SK-N-MC (cell line): ENCODE measurements at regions not wholly inside any gene's neighbourhood (a gene's known extent, or its start where the extent isn't known, plus 50 kb on each side); places are given as distances from the start of the nearest gene placed in this dataset.

Source experiments
- DNase-seq: peaks from one replicate; pipeline ENCODE4 v3.0.0-alpha.2; 2011; ENCODE audit warnings: low read depth, low spot score
- H3K27ac ChIP-seq: fragments of 200-600 bp; sonication (generic); 2 replicates; pipeline ENCODE4 v1.5.1; 2016; ENCODE audit warnings: mixed run types
- H3K36me3 ChIP-seq: fragments of 200-600 bp; sonication (generic); 2 replicates; pipeline ENCODE4 v1.6.1; 2017; ENCODE audit warnings: antibody characterized with exemption, low read length, mixed read lengths; ENCODE audit not compliant: insufficient read depth
- H3K4me3 ChIP-seq: fragments of 200-600 bp; sonication (generic); 2 replicates; pipeline ENCODE4 v1.5.1; 2016
- H3K9ac ChIP-seq: fragments of 200-600 bp; sonication (generic); 2 replicates; pipeline ENCODE4 v1.8.0; 2017; ENCODE audit warnings: mixed run types, mixed read lengths; ENCODE audit not compliant: insufficient read length
- H3K9me3 ChIP-seq: fragments of 200-600 bp; sonication (generic); 2 replicates; pipeline ENCODE4 v1.6.1; 2017; ENCODE audit warnings: low read depth, mild to moderate bottlenecking, antibody characterized with exemption, low read length, moderate library complexity, mixed read lengths
- EZH2 ChIP-seq: fragments of 200-600 bp; sonication (generic); IDR thresholded peaks from one replicate; pipeline ENCODE4 v1.6.1; 2017; ENCODE audit warnings: antibody characterized with exemption
- FOXP2 ChIP-seq: optimal IDR thresholded peaks from 2 replicates; pipeline ENCODE3; 2011; ENCODE audit warnings: mild to moderate bottlenecking, moderate library complexity; ENCODE audit not compliant: insufficient read depth; ENCODE audit errors: extremely low read length, control extremely low read depth
- POLR2AphosphoS5 ChIP-seq: IDR thresholded peaks from 2 replicates; pipeline ENCODE4 v1.6.1; 2012; ENCODE audit warnings: mild to moderate bottlenecking, low read depth, low read length, borderline replicate concordance

- no peaks in the 10 kb centered on the region for H3K36me3 ChIP-seq
- no peak overlapping the region for H3K9ac ChIP-seq
- no peak overlapping the region for H3K27ac ChIP-seq
- no peaks in the 10 kb centered on the region for H3K9me3 ChIP-seq
- no peak for TF ChIP-seq FOXP2
- TF ChIP-seq POLR2AphosphoS5, result no peak
- TF ChIP-seq EZH2, result no peak
- no peak overlapping the region for H3K4me3 ChIP-seq
- no peak for DNase-seq
These were observed 1182.2 kb downstream of the FLRT2 start for GRCh38 chr14:86712176-86712575.

- no peak overlapping the region for H3K27ac ChIP-seq
- H3K36me3 ChIP-seq, result no peaks in the 10 kb centered on the region
- TF ChIP-seq POLR2AphosphoS5 (no peak), EZH2 (no peak), FOXP2 (no peak)
- H3K9ac ChIP-seq, result no peak overlapping the region
- H3K4me3 ChIP-seq, result no peak overlapping the region
- DNase-seq, result no peak
- H3K9me3 ChIP-seq, result no peaks in the 10 kb centered on the region
These were observed 1178.9 kb downstream of the FLRT2 start for GRCh38 chr14:86708846-86709339.

- H3K36me3 ChIP-seq, result no peaks in the 10 kb centered on the region
- DNase-seq, result no peak
- H3K4me3 ChIP-seq, result no peak overlapping the region
- no peak overlapping the region for H3K9ac ChIP-seq
- no peak for TF ChIP-seq POLR2AphosphoS5
- no peak for TF ChIP-seq FOXP2
- no peak for TF ChIP-seq EZH2
- H3K27ac ChIP-seq, result no peak overlapping the region
- H3K9me3 ChIP-seq, result no peaks in the 10 kb centered on the region
These were observed 1177.1 kb downstream of the FLRT2 start for GRCh38 chr14:86707071-86707470.

- Histone ChIP-seq H3K9me3 (no peaks in the 10 kb centered on the region), H3K9ac (no peak overlapping the region)
- TF ChIP-seq EZH2, result no peak
- no peak for TF ChIP-seq FOXP2
- TF ChIP-seq POLR2AphosphoS5, result no peak
These were observed 1153.6 kb downstream of the FLRT2 start for GRCh38 chr14:86683561-86683960.

GRCh38 chr14:86675059-86675458, 1145.1 kb downstream of the FLRT2 start:
- no peak overlapping the region for H3K27ac ChIP-seq
- no peak overlapping the region for H3K9ac ChIP-seq
- no peak overlapping the region for H3K4me3 ChIP-seq
- TF ChIP-seq EZH2, result no peak
- H3K36me3 ChIP-seq, result no peaks in the 10 kb centered on the region; the same call in 1 of the 2 replicates
- H3K9me3 ChIP-seq, result no peaks in the 10 kb centered on the region; the same call in 1 of the 2 replicates
- no peak for DNase-seq

More at GRCh38 chr14:86683561-86683960, 1153.6 kb downstream of the FLRT2 start:
- no peaks in the 10 kb centered on the region for H3K36me3 ChIP-seq
- no peak overlapping the region for H3K27ac ChIP-seq
- no peak for DNase-seq
- no peak overlapping the region for H3K4me3 ChIP-seq

GRCh38 chr14:86673523-86673969, 1143.6 kb downstream of the FLRT2 start:
- Histone ChIP-seq H3K9me3 (no peaks in the 10 kb centered on the region; the same call in 1 of the 2 replicates), H3K4me3 (no peak overlapping the region), H3K27ac (no peak overlapping the region), H3K9ac (no peak overlapping the region), H3K36me3 (peaks cover 5% of the 10 kb centered on the region; the same call in 1 of the 2 replicates)
- no peak for DNase-seq
- TF ChIP-seq FOXP2, result no peak
- no peak for TF ChIP-seq POLR2AphosphoS5
- TF ChIP-seq EZH2, result no peak

GRCh38 chr14:86672080-86672479, 1142.1 kb downstream of the FLRT2 start:
- Histone ChIP-seq H3K9ac (no peak overlapping the region), H3K27ac (no peak overlapping the region), H3K9me3 (peaks cover 2% of the 10 kb centered on the region; the same call in 1 of the 2 replicates), H3K36me3 (peaks cover 5% of the 10 kb centered on the region; the same call in 1 of the 2 replicates), H3K4me3 (no peak overlapping the region)
- TF ChIP-seq POLR2AphosphoS5, result no peak
- no peak for TF ChIP-seq FOXP2
- no peak for TF ChIP-seq EZH2
- no peak for DNase-seq

GRCh38 chr14:86665975-86666374, 1136.0 kb downstream of the FLRT2 start:
- TF ChIP-seq EZH2 (no peak), POLR2AphosphoS5 (peak; percentile 61; the same call in 1 of the 2 replicates)
- peak overlapping the region; percentile 97 for H3K27ac ChIP-seq
- peak overlapping the region; percentile 43 for H3K9ac ChIP-seq
- H3K9me3 ChIP-seq, result peaks cover 2% of the 10 kb centered on the region; the same call in 1 of the 2 replicates
- peak overlapping the region; percentile 30 for H3K4me3 ChIP-seq
- H3K36me3 ChIP-seq, result peaks cover 8% of the 10 kb centered on the region; the same call in 1 of the 2 replicates
- peak; percentile 86 for DNase-seq

- no peak overlapping the region for H3K4me3 ChIP-seq
- TF ChIP-seq POLR2AphosphoS5 (no peak), FOXP2 (no peak), EZH2 (no peak)
- H3K27ac ChIP-seq, result peak overlapping the region; percentile 78
- H3K9me3 ChIP-seq, result no peaks in the 10 kb centered on the region
- H3K9ac ChIP-seq, result no peak overlapping the region
- peaks cover 3% of the 10 kb centered on the region; the same call in 1 of the 2 replicates for H3K36me3 ChIP-seq
- no peak for DNase-seq
These were observed 1132.4 kb downstream of the FLRT2 start for GRCh38 chr14:86662334-86662733.
